ENCODE measurements at regions not wholly inside any gene's neighbourhood (a gene's known extent, or its start where the extent isn't known, plus 50 kb on each side); places are given as distances from the start of the nearest gene placed in this dataset.

- Histone ChIP-seq H3K4me1 (ENCODE audit: insufficient read depth, low read length) (no peaks in the 10 kb centered on the region), H3K9me3 (ENCODE audit: control insufficient read depth in 1 of 2, insufficient read depth in 1 of 2, low read length in 2 of 2) (peaks cover 0 to 11% of the 10 kb centered on the region in 2 experiments), H3K36me3 (ENCODE audit: insufficient read depth, low read length) (no peaks in the 10 kb centered on the region), H3K27ac (ENCODE audit: low read depth in 1 of 2, low read length in 2 of 2) (no peak overlapping the region), H3K27me3 (ENCODE audit: control insufficient read depth in 1 of 2, insufficient read depth in 2 of 2, low read length in 2 of 2) (no peaks in the 10 kb centered on the region), H3K4me3 (ENCODE audit: low read length) (no peak overlapping the region)
- H3K36me3 Mint-ChIP-seq (ENCODE audit: low read depth), result no peaks in the 10 kb centered on the region
- ATAC-seq (ENCODE audit: poor library complexity) (no peak), DNase-seq (no peak)
- no peaks in the 10 kb centered on the region for H3K4me1 Mint-ChIP-seq (ENCODE audit: low read depth)
- peaks cover 22% of the 10 kb centered on the region for H3K27me3 Mint-ChIP-seq
- POLR2A ChIA-PET, result no interaction called here
- intact Hi-C loops (cut with DNase I, micrococcal nuclease), result no loop called here
- H3K4me3 Mint-ChIP-seq, result no peak overlapping the region
- no peak overlapping the region for H3K27ac Mint-ChIP-seq
- no peak for TF ChIP-seq CTCF (IDR thresholded peaks at IDR 0.05)
- CTCF ChIA-PET, result no interaction called here
- peaks cover 6% of the 10 kb centered on the region for H3K9me3 Mint-ChIP-seq
Measured at GRCh38 chr2:2914252-2914651, 463.4 kb downstream of the EIPR1 start.

GRCh38 chr2:2913601-2914120 is 464.0 kb downstream of the EIPR1 start:
- Mint-ChIP-seq H3K4me1 (ENCODE audit: low read depth) (no peaks in the 10 kb centered on the region), H3K36me3 (ENCODE audit: low read depth) (no peaks in the 10 kb centered on the region), H3K27me3 (peaks cover 22% of the 10 kb centered on the region), H3K27ac (no peak overlapping the region), H3K4me3 (no peak overlapping the region), H3K9me3 (peaks cover 6% of the 10 kb centered on the region)
- ChIA-PET POLR2A (no interaction called here), CTCF (no interaction called here)
- H3K27ac ChIP-seq (ENCODE audit: low read depth in 1 of 2, low read length in 2 of 2), result no peak overlapping the region
- H3K4me3 ChIP-seq (ENCODE audit: low read length), result no peak overlapping the region
- H3K9me3 ChIP-seq (ENCODE audit: control insufficient read depth in 1 of 2, insufficient read depth in 1 of 2, low read length in 2 of 2), result peaks cover 0 to 12% of the 10 kb centered on the region in 2 experiments
- H3K36me3 ChIP-seq (ENCODE audit: insufficient read depth, low read length), result no peaks in the 10 kb centered on the region
- DNase-seq (no peak), ATAC-seq (ENCODE audit: poor library complexity) (no peak)
- intact Hi-C loops (cut with DNase I, micrococcal nuclease), result no loop called here
- TF ChIP-seq CTCF (IDR thresholded peaks at IDR 0.05), result no peak
- H3K27me3 ChIP-seq (ENCODE audit: control insufficient read depth in 1 of 2, insufficient read depth in 2 of 2, low read length in 2 of 2), result no peaks in the 10 kb centered on the region
- no peaks in the 10 kb centered on the region for H3K4me1 ChIP-seq (ENCODE audit: insufficient read depth, low read length)

- Mint-ChIP-seq H3K27ac (no peak overlapping the region), H3K4me1 (ENCODE audit: low read depth) (no peaks in the 10 kb centered on the region), H3K36me3 (ENCODE audit: low read depth) (no peaks in the 10 kb centered on the region), H3K9me3 (peaks cover 6% of the 10 kb centered on the region), H3K27me3 (peaks cover 22% of the 10 kb centered on the region), H3K4me3 (no peak overlapping the region)
- peaks cover 0 to 12% of the 10 kb centered on the region in 2 experiments for H3K9me3 ChIP-seq (ENCODE audit: control insufficient read depth in 1 of 2, insufficient read depth in 1 of 2, low read length in 2 of 2)
- ChIA-PET CTCF (no interaction called here), POLR2A (no interaction called here)
- no peaks in the 10 kb centered on the region for H3K27me3 ChIP-seq (ENCODE audit: control insufficient read depth in 1 of 2, insufficient read depth in 2 of 2, low read length in 2 of 2)
- no peak overlapping the region for H3K27ac ChIP-seq (ENCODE audit: low read depth in 1 of 2, low read length in 2 of 2)
- H3K36me3 ChIP-seq (ENCODE audit: insufficient read depth, low read length), result no peaks in the 10 kb centered on the region
- H3K4me1 ChIP-seq (ENCODE audit: insufficient read depth, low read length), result no peaks in the 10 kb centered on the region
- DNase-seq (no peak), ATAC-seq (ENCODE audit: poor library complexity) (no peak)
- intact Hi-C loops (cut with DNase I, micrococcal nuclease), result no loop called here
- no peak for TF ChIP-seq CTCF (IDR thresholded peaks at IDR 0.05)
- H3K4me3 ChIP-seq (ENCODE audit: low read length), result no peak overlapping the region
Measured at GRCh38 chr2:2912731-2913130, 464.9 kb downstream of the EIPR1 start.

Measured in CD4-positive, alpha-beta T cell (primary cell).